Upper lobe of left lung (tissue), 4 donors: ENCODE measurements at regions not wholly inside any gene's neighbourhood (a gene's known extent, or its start where the extent isn't known, plus 50 kb on each side); places are given as distances from the start of the nearest gene placed in this dataset.

ENCODE experiments used
- CTCF ChIP-seq, 6 experiments: fragments of 450-650 bp in 4 of 6; fragments of 200-600 bp in 2 of 6; sonication (generic) in 2 of 6; IDR thresholded peaks; one replicate each; pipeline ENCODE4 v1.5.1; 2016 to 2019; ENCODE audit warnings: antibody characterized with exemption in 6 of 6
- POLR2A ChIP-seq, 4 donors: fragments of 450-650 bp; IDR thresholded peaks; one replicate each; pipeline ENCODE4 v1.5.1; 2016 to 2017; ENCODE audit warnings: antibody characterized with exemption in 4 of 4, mild to moderate bottlenecking in 2 of 4
- POLR2AphosphoS5 ChIP-seq, 2 donors: sonication (generic); formaldehyde crosslinking; IDR thresholded peaks; one replicate each; pipeline ENCODE4 v1.5.1; 2017; ENCODE audit warnings: antibody characterized with exemption in 2 of 2

GRCh38 chr2:100707016-100707947, 112.7 kb upstream of the NPAS2 start:
- TF ChIP-seq CTCF (IDR thresholded peaks at IDR 0.05) (no peak), POLR2AphosphoS5 (IDR thresholded peaks at IDR 0.05) (no peak), POLR2A (IDR thresholded peaks at IDR 0.05) (no peak)
